ENCODE measurements at regions not wholly inside any gene's neighbourhood (a gene's known extent, or its start where the extent isn't known, plus 50 kb on each side); places are given as distances from the start of the nearest gene placed in this dataset.
A peak's percentile ranks its signal among the peaks of the same experiment; 100 is the strongest.

- Histone ChIP-seq H3K9me3 (ENCODE audit: control insufficient read depth in 2 of 2, insufficient read depth in 1 of 2, low read length in 1 of 2) (no peaks in the 10 kb centered on the region), H3K36me3 (ENCODE audit: control insufficient read depth in 2 of 2, insufficient read depth in 2 of 2, low read length in 1 of 2) (no peaks in the 10 kb centered on the region), H3K27ac (ENCODE audit: low read depth in 1 of 2, low read length in 1 of 2) (no peak overlapping the region), H3K27me3 (ENCODE audit: control insufficient read depth in 2 of 2, insufficient read depth in 1 of 2, low read length in 1 of 2) (no peaks in the 10 kb centered on the region), H3K4me3 (ENCODE audit: low read length in 2 of 2) (no peak overlapping the region), H3K4me1 (ENCODE audit: control insufficient read depth in 2 of 2, insufficient read depth in 2 of 2, low read length in 2 of 2) (no peaks in the 10 kb centered on the region)
- WGBS, result 98% methylated on average over 1 of the region's 1 CpG
- DNase-seq (ENCODE audit: low read depth in 6 of 9, low spot score in 9 of 9), result no peak
Measured at GRCh38 chr3:56977561-56977889, 82.9 kb upstream of the SPATA12 start.

- H3K27ac ChIP-seq (ENCODE audit: low read depth in 1 of 2, low read length in 1 of 2), result no peak overlapping the region
- H3K36me3 ChIP-seq (ENCODE audit: control insufficient read depth in 2 of 2, insufficient read depth in 2 of 2, low read length in 1 of 2), result no peaks in the 10 kb centered on the region
- DNase-seq (ENCODE audit: low read depth in 6 of 9, low spot score in 9 of 9), result no peak
- no peaks in the 10 kb centered on the region for H3K4me1 ChIP-seq (ENCODE audit: control insufficient read depth in 2 of 2, insufficient read depth in 2 of 2, low read length in 2 of 2)
- H3K9me3 ChIP-seq (ENCODE audit: control insufficient read depth in 2 of 2, insufficient read depth in 1 of 2, low read length in 1 of 2), result no peaks in the 10 kb centered on the region
- H3K4me3 ChIP-seq (ENCODE audit: low read length in 2 of 2), result no peak overlapping the region
- H3K27me3 ChIP-seq (ENCODE audit: control insufficient read depth in 2 of 2, insufficient read depth in 1 of 2, low read length in 1 of 2), result no peaks in the 10 kb centered on the region
- 95% methylated on average over 9 of the region's 9 CpGs for WGBS
Measured at GRCh38 chr3:56976651-56977560, 83.6 kb upstream of the SPATA12 start.

- no peaks in the 10 kb centered on the region for H3K9me3 ChIP-seq (ENCODE audit: control insufficient read depth in 2 of 2, insufficient read depth in 1 of 2, low read length in 1 of 2)
- DNase-seq (ENCODE audit: low read depth in 6 of 9, low spot score in 9 of 9), result no peak
- no peaks in the 10 kb centered on the region for H3K27me3 ChIP-seq (ENCODE audit: control insufficient read depth in 2 of 2, insufficient read depth in 1 of 2, low read length in 1 of 2)
- no peak overlapping the region for H3K4me3 ChIP-seq (ENCODE audit: low read length in 2 of 2)
- H3K36me3 ChIP-seq (ENCODE audit: control insufficient read depth in 2 of 2, insufficient read depth in 2 of 2, low read length in 1 of 2), result no peaks in the 10 kb centered on the region
- no peak overlapping the region for H3K27ac ChIP-seq (ENCODE audit: low read depth in 1 of 2, low read length in 1 of 2)
- WGBS, result 89% methylated on average over 1 of the region's 1 CpG
- peaks cover 0 to 4% of the 10 kb centered on the region in 2 donors for H3K4me1 ChIP-seq (ENCODE audit: control insufficient read depth in 2 of 2, insufficient read depth in 2 of 2, low read length in 2 of 2)
Measured at GRCh38 chr3:56975567-56975966, 84.9 kb upstream of the SPATA12 start.

- Histone ChIP-seq H3K27ac (ENCODE audit: low read depth in 1 of 2, low read length in 1 of 2) (no peak overlapping the region), H3K4me1 (ENCODE audit: control insufficient read depth in 2 of 2, insufficient read depth in 2 of 2, low read length in 2 of 2) (peaks cover 0 to 8% of the 10 kb centered on the region in 2 donors), H3K27me3 (ENCODE audit: control insufficient read depth in 2 of 2, insufficient read depth in 1 of 2, low read length in 1 of 2) (no peaks in the 10 kb centered on the region), H3K36me3 (ENCODE audit: control insufficient read depth in 2 of 2, insufficient read depth in 2 of 2, low read length in 1 of 2) (no peaks in the 10 kb centered on the region), H3K4me3 (ENCODE audit: low read length in 2 of 2) (no peak overlapping the region), H3K9me3 (ENCODE audit: control insufficient read depth in 2 of 2, insufficient read depth in 1 of 2, low read length in 1 of 2) (no peaks in the 10 kb centered on the region)
- WGBS, result 96% methylated on average over 9 of the region's 9 CpGs
- no peak for DNase-seq (ENCODE audit: low read depth in 6 of 9, low spot score in 9 of 9)
Measured at GRCh38 chr3:56974247-56974930, 86.1 kb upstream of the SPATA12 start.

GRCh38 chr3:56971816-56972215, 88.6 kb upstream of the SPATA12 start:
- H3K4me3 ChIP-seq (ENCODE audit: low read length in 2 of 2), result no peak overlapping the region
- 97% methylated on average over 4 of the region's 4 CpGs for WGBS

GRCh38 chr3:56971261-56971660, 89.2 kb upstream of the SPATA12 start:
- Histone ChIP-seq H3K4me3 (ENCODE audit: low read length in 2 of 2) (no peak overlapping the region), H3K9me3 (ENCODE audit: control insufficient read depth in 2 of 2, insufficient read depth in 1 of 2, low read length in 1 of 2) (no peaks in the 10 kb centered on the region), H3K4me1 (ENCODE audit: control insufficient read depth in 2 of 2, insufficient read depth in 2 of 2, low read length in 2 of 2) (peaks cover 0 to 8% of the 10 kb centered on the region in 2 donors), H3K27ac (ENCODE audit: low read depth in 1 of 2, low read length in 1 of 2) (no peak overlapping the region), H3K27me3 (ENCODE audit: control insufficient read depth in 2 of 2, insufficient read depth in 1 of 2, low read length in 1 of 2) (no peaks in the 10 kb centered on the region), H3K36me3 (ENCODE audit: control insufficient read depth in 2 of 2, insufficient read depth in 2 of 2, low read length in 1 of 2) (no peaks in the 10 kb centered on the region)
- 98% methylated on average over 12 of the region's 12 CpGs for WGBS
- DNase-seq (ENCODE audit: low read depth in 6 of 9, low spot score in 9 of 9), result no peak

More at GRCh38 chr3:56971816-56972215, 88.6 kb upstream of the SPATA12 start:
- Histone ChIP-seq H3K36me3 (ENCODE audit: control insufficient read depth in 2 of 2, insufficient read depth in 2 of 2, low read length in 1 of 2) (no peaks in the 10 kb centered on the region), H3K9me3 (ENCODE audit: control insufficient read depth in 2 of 2, insufficient read depth in 1 of 2, low read length in 1 of 2) (no peaks in the 10 kb centered on the region), H3K27ac (ENCODE audit: low read depth in 1 of 2, low read length in 1 of 2) (no peak overlapping the region), H3K4me1 (ENCODE audit: control insufficient read depth in 2 of 2, insufficient read depth in 2 of 2, low read length in 2 of 2) (peaks cover 0 to 8% of the 10 kb centered on the region in 2 donors), H3K27me3 (ENCODE audit: control insufficient read depth in 2 of 2, insufficient read depth in 1 of 2, low read length in 1 of 2) (no peaks in the 10 kb centered on the region)
- no peak for DNase-seq (ENCODE audit: low read depth in 6 of 9, low spot score in 9 of 9)

GRCh38 chr3:56970461-56970879, 90.0 kb upstream of the SPATA12 start:
- Histone ChIP-seq H3K4me3 (ENCODE audit: low read length in 2 of 2) (no peak overlapping the region), H3K27ac (ENCODE audit: low read depth in 1 of 2, low read length in 1 of 2) (peak overlapping the region in 1 of 2 donors; percentile 32)
- 36% methylated on average over 7 of the region's 7 CpGs for WGBS

GRCh38 chr3:56969851-56970250, 90.6 kb upstream of the SPATA12 start:
- Histone ChIP-seq H3K27me3 (ENCODE audit: control insufficient read depth in 2 of 2, insufficient read depth in 1 of 2, low read length in 1 of 2) (no peaks in the 10 kb centered on the region), H3K9me3 (ENCODE audit: control insufficient read depth in 2 of 2, insufficient read depth in 1 of 2, low read length in 1 of 2) (no peaks in the 10 kb centered on the region), H3K36me3 (ENCODE audit: control insufficient read depth in 2 of 2, insufficient read depth in 2 of 2, low read length in 1 of 2) (no peaks in the 10 kb centered on the region), H3K4me1 (ENCODE audit: control insufficient read depth in 2 of 2, insufficient read depth in 2 of 2, low read length in 2 of 2) (peaks cover 0 to 8% of the 10 kb centered on the region in 2 donors), H3K4me3 (ENCODE audit: low read length in 2 of 2) (no peak overlapping the region), H3K27ac (ENCODE audit: low read depth in 1 of 2, low read length in 1 of 2) (no peak overlapping the region)
- 100% methylated on average over 1 of the region's 1 CpG for WGBS
- DNase-seq (ENCODE audit: low read depth in 6 of 9, low spot score in 9 of 9), result no peak

More at GRCh38 chr3:56970461-56970879, 90.0 kb upstream of the SPATA12 start:
- Histone ChIP-seq H3K27me3 (ENCODE audit: control insufficient read depth in 2 of 2, insufficient read depth in 1 of 2, low read length in 1 of 2) (no peaks in the 10 kb centered on the region), H3K36me3 (ENCODE audit: control insufficient read depth in 2 of 2, insufficient read depth in 2 of 2, low read length in 1 of 2) (no peaks in the 10 kb centered on the region), H3K9me3 (ENCODE audit: control insufficient read depth in 2 of 2, insufficient read depth in 1 of 2, low read length in 1 of 2) (no peaks in the 10 kb centered on the region), H3K4me1 (ENCODE audit: control insufficient read depth in 2 of 2, insufficient read depth in 2 of 2, low read length in 2 of 2) (peaks cover 0 to 8% of the 10 kb centered on the region in 2 donors)
- DNase-seq (ENCODE audit: low read depth in 6 of 9, low spot score in 9 of 9), result peak in 2 of 9 donors; percentile 21 to 40

- DNase-seq (ENCODE audit: low read depth in 6 of 9, low spot score in 9 of 9), result no peak
- Histone ChIP-seq H3K27me3 (ENCODE audit: control insufficient read depth in 2 of 2, insufficient read depth in 1 of 2, low read length in 1 of 2) (no peaks in the 10 kb centered on the region), H3K4me3 (ENCODE audit: low read length in 2 of 2) (no peak overlapping the region), H3K4me1 (ENCODE audit: control insufficient read depth in 2 of 2, insufficient read depth in 2 of 2, low read length in 2 of 2) (peaks cover 0 to 8% of the 10 kb centered on the region in 2 donors), H3K36me3 (ENCODE audit: control insufficient read depth in 2 of 2, insufficient read depth in 2 of 2, low read length in 1 of 2) (no peaks in the 10 kb centered on the region), H3K9me3 (ENCODE audit: control insufficient read depth in 2 of 2, insufficient read depth in 1 of 2, low read length in 1 of 2) (no peaks in the 10 kb centered on the region), H3K27ac (ENCODE audit: low read depth in 1 of 2, low read length in 1 of 2) (no peak overlapping the region)
Measured at GRCh38 chr3:56966509-56966908, 94.0 kb upstream of the SPATA12 start.
